Cardiac fibroblast (primary cell): ENCODE measurements at regions not wholly inside any gene's neighbourhood (a gene's known extent, or its start where the extent isn't known, plus 50 kb on each side); places are given as distances from the start of the nearest gene placed in this dataset.

ENCODE experiments used
- DNase-seq, 2 donors: peaks; one replicate each; pipeline versions ENCODE4 v3.0.0 to v3.0.0-alpha.2; 2010; ENCODE audit warnings: low read depth in 2 of 2
- H3K4me3 ChIP-seq, 2 donors: replicated peaks in 1 of 2; 1 replicate in 1 of 2; 2 replicates in 1 of 2; pipeline ENCODE4 v1.5.1; 2011; ENCODE audit warnings: low read depth in 2 of 2, low read length in 2 of 2, mild to moderate bottlenecking in 2 of 2, moderate library complexity in 1 of 2
- TF ChIP-seq, protein P1 (sequence below): IDR thresholded peaks from one replicate; pipeline ENCODE4 v1.5.1; 2011; ENCODE audit warnings: low read depth, mild to moderate bottlenecking, low read length, inconsistent platforms

DNA sequence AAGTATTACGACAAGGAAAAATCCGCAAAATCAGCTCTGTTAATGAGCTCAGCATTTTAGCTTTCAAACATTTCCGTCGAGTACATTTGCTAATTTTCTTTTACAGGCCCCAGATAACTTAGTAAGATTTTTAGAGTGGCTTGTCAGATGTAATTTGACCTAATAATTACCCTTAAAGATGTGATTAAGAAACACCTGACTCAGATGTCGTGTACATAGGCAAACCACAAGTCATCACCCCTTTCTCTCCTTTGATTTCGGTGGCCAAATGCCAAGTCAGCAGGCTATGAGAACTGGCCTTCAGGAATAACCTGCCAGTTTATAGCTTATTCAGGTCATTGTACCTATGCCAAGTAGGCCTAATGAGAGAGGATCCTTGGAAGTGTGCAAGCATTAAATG is 369.6 kb downstream of the PCDH7 start:
- TF ChIP-seq, protein P1, sequence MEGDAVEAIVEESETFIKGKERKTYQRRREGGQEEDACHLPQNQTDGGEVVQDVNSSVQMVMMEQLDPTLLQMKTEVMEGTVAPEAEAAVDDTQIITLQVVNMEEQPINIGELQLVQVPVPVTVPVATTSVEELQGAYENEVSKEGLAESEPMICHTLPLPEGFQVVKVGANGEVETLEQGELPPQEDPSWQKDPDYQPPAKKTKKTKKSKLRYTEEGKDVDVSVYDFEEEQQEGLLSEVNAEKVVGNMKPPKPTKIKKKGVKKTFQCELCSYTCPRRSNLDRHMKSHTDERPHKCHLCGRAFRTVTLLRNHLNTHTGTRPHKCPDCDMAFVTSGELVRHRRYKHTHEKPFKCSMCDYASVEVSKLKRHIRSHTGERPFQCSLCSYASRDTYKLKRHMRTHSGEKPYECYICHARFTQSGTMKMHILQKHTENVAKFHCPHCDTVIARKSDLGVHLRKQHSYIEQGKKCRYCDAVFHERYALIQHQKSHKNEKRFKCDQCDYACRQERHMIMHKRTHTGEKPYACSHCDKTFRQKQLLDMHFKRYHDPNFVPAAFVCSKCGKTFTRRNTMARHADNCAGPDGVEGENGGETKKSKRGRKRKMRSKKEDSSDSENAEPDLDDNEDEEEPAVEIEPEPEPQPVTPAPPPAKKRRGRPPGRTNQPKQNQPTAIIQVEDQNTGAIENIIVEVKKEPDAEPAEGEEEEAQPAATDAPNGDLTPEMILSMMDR = no peak
- peak; percentile 38 to 45 for DNase-seq
- no peak overlapping the region for H3K4me3 ChIP-seq

DNA sequence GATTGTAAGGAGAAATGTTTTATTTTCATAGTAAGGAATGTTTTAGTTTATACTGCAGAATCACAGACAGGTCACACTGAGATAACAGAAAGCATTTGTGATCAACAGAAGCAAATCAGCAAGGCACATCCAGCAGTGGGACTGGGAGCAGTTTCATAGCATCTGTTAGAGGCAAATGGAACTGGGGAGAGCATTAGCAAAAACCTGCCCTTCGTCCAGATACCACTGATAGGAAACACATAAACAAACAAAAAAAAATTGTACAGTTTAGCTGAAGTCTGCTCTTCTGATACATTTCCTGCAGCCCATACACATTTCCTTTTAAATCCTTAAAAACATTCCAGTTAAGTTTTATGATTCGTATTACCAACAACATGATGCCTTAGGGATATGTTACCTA is 374.3 kb downstream of the PCDH7 start:
- DNase-seq = no peak
- TF ChIP-seq, protein P1 = no peak
- H3K4me3 ChIP-seq = no peak overlapping the region

DNA sequence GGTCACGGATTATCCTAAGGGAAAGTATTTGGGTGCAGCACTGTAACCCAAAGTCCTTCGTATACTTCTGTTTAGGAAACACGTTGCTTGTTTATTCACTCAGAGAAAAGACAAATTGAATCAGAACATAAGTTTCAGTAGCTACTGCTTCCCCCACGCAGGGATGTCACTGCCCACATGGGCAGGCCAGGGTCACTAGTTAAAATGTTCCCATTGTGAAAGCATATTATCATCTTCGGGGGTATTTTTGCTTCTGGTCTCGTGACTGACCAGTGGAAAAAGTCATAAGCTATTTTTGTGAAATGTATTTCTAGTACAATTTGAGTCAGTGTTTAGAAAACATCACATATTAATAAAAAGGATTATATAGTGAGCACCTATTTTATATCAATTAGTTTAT is 377.8 kb downstream of the PCDH7 start:
- DNase-seq = no peak
- TF ChIP-seq, protein P1 = no peak
- no peak overlapping the region for H3K4me3 ChIP-seq

DNA sequence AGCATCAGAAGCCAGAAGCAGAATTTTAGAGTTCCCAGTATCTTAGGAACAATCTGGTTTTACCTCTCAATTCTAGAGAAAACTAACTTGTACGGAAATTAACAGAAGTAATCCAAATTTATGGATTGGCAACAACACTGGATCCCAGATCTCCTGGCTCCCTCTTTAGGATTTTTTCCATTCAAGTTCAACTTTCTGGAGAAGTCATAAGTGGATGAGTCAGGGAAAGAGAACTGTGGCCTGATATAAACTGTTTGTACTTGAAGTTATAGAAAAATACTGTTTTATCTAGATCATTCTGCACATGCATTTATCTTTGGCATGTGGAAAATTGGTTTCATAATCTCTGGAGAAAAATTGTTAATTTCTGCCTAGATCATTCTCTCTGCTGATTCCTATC is 380.4 kb downstream of the PCDH7 start:
- TF ChIP-seq, protein P1 = no peak
- no peak overlapping the region for H3K4me3 ChIP-seq
- DNase-seq = peak in 1 of 2 donors; percentile 20

DNA sequence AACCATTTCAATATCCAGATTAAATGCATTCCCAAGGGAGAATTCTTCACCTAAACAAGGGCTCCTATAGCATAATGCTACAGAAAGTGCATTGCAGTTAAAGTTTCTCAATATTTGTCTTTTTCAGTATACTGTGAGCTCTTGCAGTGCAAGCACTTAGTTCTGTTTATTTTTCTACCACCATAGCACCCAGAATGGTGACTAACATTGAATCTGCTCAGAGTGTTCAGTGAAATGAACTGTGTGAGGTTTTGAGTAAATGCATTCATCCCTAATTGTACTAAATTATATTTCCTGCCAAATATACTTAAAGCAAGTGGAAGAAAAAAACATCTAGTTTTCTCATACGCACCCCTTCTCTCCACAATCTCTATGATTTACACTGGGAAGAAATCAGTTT is 383.9 kb downstream of the PCDH7 start:
- TF ChIP-seq, protein P1 = no peak
- no peak for DNase-seq
- H3K4me3 ChIP-seq = no peak overlapping the region

DNA sequence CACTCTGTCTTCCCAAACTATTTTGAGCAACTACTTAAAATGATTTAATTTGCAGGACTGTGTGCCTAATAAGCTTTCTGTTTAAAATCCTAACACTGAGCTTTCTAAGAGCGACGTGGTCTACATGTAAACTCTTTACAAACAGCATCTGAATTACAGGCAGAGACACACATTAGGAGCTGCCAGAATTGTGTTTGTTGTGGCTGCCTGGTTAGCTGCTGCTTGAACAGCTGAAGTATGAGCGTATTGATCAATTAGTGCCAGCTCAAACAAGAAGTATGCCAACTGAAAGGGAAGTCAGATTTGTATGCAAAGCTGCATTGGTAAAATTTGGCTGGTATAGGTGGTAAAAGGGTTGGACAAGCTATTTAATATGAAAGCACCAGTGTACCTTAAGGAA is 384.4 kb downstream of the PCDH7 start:
- no peak overlapping the region for H3K4me3 ChIP-seq
- TF ChIP-seq, protein P1 = no peak
- DNase-seq = no peak

DNA sequence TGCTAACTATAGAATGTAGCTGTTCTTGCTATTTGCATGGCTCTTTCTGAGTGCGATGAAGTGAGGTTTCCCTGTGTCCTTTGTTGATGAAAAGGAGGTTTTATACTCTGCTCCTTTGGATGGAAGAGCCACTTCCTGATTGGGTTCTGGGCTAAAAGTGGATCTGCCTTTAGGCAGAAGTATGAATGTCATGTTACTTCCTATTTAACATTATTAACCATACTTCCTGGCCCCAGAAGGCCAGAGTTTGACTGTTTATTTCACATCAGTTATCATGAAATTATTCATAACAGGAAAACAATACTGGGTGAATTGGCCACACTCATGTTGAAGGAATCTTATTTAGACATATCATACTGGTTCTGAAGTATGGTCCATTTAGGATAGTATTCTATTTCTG is 386.2 kb downstream of the PCDH7 start:
- TF ChIP-seq, protein P1 = no peak
- no peak for DNase-seq
- no peak overlapping the region for H3K4me3 ChIP-seq
